Fibroblast of villous mesenchyme (primary cell): ENCODE measurements at regions not wholly inside any gene's neighbourhood (a gene's known extent, or its start where the extent isn't known, plus 50 kb on each side); places are given as distances from the start of the nearest gene placed in this dataset.

Experiments used
- DNase-seq: peaks from one replicate; pipeline ENCODE4 v3.0.0-alpha.2; 2010; ENCODE audit warnings: low read depth
- H3K4me3 ChIP-seq: 2 replicates; pipeline ENCODE4 v1.5.1; 2011; ENCODE audit warnings: low read depth, mild to moderate bottlenecking, low read length
- TF ChIP-seq, protein P1 (sequence below): IDR thresholded peaks from 2 replicates; pipeline ENCODE4 v1.5.1; 2012; ENCODE audit warnings: low read depth, mild to moderate bottlenecking, low read length; ENCODE audit not compliant: insufficient read depth

DNA sequence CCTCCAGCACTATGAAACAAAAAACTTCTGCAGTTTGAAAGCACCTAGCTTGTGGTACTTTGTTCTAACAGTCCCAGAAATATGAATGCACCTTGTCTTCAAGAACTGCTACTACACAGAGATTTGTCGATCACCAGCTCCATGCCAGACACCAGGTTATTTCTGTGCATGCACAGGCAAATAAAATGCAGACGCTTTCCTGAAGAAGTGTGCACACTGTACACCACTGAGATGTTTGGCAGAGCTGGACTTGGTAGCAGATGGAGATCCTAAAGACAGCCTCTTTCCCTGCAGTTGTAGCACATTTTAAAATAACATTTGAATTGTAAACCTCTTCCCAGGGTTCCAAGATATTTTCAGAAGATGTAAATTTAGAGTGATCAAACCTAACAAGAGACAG lies 730.0 kb downstream of the MTRR start:
- TF ChIP-seq, protein P1, sequence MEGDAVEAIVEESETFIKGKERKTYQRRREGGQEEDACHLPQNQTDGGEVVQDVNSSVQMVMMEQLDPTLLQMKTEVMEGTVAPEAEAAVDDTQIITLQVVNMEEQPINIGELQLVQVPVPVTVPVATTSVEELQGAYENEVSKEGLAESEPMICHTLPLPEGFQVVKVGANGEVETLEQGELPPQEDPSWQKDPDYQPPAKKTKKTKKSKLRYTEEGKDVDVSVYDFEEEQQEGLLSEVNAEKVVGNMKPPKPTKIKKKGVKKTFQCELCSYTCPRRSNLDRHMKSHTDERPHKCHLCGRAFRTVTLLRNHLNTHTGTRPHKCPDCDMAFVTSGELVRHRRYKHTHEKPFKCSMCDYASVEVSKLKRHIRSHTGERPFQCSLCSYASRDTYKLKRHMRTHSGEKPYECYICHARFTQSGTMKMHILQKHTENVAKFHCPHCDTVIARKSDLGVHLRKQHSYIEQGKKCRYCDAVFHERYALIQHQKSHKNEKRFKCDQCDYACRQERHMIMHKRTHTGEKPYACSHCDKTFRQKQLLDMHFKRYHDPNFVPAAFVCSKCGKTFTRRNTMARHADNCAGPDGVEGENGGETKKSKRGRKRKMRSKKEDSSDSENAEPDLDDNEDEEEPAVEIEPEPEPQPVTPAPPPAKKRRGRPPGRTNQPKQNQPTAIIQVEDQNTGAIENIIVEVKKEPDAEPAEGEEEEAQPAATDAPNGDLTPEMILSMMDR = no peak
- no peak for DNase-seq
- H3K4me3 ChIP-seq = no peak overlapping the region

DNA sequence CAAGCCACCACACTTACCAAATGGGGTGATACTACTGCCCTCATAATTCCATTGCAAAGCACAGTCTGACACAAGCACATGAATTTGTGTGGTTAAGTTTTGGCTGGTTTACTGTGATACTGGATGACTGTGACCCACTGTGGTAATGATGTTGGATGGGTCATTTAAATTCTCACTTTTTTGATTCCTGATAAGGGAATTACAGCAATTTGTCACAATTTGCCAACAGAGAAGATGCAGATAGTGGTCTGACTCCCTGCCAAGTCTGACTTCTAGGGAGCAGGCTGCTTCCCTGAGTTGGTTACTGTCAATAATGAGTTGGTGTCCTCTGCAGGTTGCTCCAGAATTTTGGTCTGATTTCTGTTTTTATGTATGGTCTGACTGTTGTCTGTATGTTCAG lies 731.9 kb downstream of the MTRR start:
- no peak overlapping the region for H3K4me3 ChIP-seq
- no peak for DNase-seq
- TF ChIP-seq, protein P1 = no peak

DNA sequence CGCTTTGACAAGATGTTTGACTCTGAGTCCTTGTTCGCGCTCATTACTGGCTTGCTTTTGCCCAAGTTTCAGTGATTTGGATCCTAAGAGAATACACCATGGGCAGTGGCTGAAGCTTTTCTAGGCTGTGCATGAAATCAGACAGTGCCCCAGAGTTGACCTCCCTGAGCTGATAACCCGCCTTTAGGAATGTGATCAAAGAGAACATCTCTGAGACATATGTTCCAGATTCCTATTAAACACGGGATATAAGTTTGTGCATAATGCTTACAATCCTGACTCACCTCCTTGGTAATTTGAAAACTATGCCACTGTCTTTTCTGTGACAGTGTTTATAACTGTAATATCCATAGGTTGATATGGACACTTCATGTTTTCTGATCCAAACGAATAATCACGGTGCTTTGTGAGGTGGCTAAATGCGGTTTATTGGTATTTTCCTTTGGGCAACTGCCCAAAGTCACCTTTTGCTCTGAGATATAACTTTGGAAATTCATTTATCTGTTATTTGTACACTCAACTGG lies 732.9 kb downstream of the MTRR start:
- TF ChIP-seq, protein P1 = no peak
- H3K4me3 ChIP-seq = no peak overlapping the region
- no peak for DNase-seq

DNA sequence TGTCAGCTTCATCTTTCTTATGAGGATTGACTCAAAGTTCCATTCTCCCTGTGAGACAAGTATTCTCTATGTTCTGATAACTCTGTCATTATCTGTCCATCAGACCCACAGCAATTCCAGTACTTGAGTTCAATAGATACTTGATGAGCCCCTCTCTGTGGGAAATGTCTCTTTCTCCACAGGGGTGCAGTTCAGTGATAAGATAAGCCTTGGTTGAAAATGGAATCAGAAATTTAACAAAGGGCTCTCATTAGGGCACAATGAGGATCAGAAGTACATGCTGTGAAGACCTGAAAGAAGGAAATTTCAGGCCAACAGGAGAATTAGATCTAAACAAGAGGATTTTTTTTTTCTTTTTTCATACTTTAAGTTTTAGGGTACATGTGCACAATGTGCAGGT lies 737.3 kb downstream of the MTRR start:
- TF ChIP-seq, protein P1 = no peak
- DNase-seq = no peak
- H3K4me3 ChIP-seq = no peak overlapping the region

DNA sequence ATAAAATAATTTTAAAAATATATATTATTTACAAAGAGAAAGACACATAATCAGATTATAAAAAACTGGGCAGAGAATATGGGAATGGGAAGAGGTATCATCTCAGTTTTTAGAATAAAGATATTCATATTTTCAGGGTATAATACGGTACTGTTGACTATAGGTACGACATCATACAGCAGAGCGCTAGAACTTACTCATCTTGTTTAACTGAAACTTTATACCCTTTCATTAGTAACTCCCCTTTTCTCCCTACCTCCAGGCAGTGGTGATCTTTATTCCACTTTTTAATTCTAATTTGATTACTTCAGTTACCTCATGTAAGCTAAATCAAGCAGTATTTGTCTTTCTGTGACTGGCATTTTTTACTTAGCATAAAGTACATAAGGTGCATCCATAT lies 742.1 kb downstream of the MTRR start:
- no peak for DNase-seq
- TF ChIP-seq, protein P1 = no peak
- no peak overlapping the region for H3K4me3 ChIP-seq

DNA sequence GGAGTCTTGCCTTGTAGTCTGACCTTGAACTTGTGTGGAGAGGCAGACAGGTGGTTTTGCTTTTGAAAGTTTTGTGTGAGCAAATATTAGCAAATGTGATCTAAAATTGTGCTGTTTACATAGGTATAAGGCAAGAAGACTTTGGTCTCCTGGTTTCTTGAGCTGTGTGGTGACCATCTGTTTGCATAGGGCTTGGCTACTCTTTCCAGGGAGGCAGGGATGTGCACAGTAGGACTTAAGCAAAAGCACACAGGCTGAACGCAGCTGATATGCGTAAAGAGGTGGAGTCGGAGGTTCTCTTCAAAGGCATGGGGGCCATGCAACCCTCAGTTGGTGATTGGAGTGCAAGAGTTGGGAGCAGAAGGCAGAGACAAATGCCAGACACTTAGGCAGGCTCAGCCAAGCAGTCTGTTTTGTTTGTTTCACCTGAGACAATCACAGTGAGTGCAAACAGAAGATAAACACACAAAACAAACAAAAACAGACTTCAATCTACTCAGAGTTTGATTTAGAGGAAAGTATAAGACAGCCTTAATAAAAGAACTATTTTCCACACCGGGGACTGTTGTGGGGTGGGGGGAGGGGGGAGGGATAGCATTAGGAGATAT lies 744.2 kb downstream of the MTRR start:
- H3K4me3 ChIP-seq = no peak overlapping the region
- TF ChIP-seq, protein P1 = no peak
- no peak for DNase-seq
